ENCODE measurements at regions not wholly inside any gene's neighbourhood (a gene's known extent, or its start where the extent isn't known, plus 50 kb on each side); places are given as distances from the start of the nearest gene placed in this dataset.

- Histone ChIP-seq H3K27ac (no peak overlapping the region), H3K9me3 (replicated peaks in 1 of 3) (no peaks in the 10 kb centered on the region), H3K4me1 (replicated peaks in 1 of 2) (no peaks in the 10 kb centered on the region), H3K27me3 (no peaks in the 10 kb centered on the region), H3K36me3 (replicated peaks in 1 of 2) (no peaks in the 10 kb centered on the region), H3K4me3 (no peak overlapping the region)
- WGBS, 4 donors: 77 to 80% (median 78%) methylated on average over 2 to 14 of the region's 14 CpGs
- DNase-seq: no peak
- intact Hi-C loops (cut with DNase I): no loop called here
- no peak for TF ChIP-seq CTCF (IDR thresholded peaks at IDR 0.05)
- TF ChIP-seq POLR2A (IDR thresholded peaks at IDR 0.05): no peak
These were observed 838.3 kb downstream of the NLGN4X start for GRCh38 chrX:5390376-5390775.

- DNase-seq: peak in 1 of 7 donors; percentile 0
- H3K36me3 ChIP-seq (replicated peaks in 1 of 2): no peaks in the 10 kb centered on the region
- intact Hi-C loops (cut with DNase I): no loop called here
- no peak overlapping the region for H3K4me3 ChIP-seq
- TF ChIP-seq POLR2A (IDR thresholded peaks at IDR 0.05) (no peak), CTCF (IDR thresholded peaks at IDR 0.05) (no peak)
- no peak overlapping the region for H3K27ac ChIP-seq
- H3K27me3 ChIP-seq: no peaks in the 10 kb centered on the region
- no peaks in the 10 kb centered on the region for H3K9me3 ChIP-seq (replicated peaks in 1 of 3)
- H3K4me1 ChIP-seq (replicated peaks in 1 of 2): no peaks in the 10 kb centered on the region
- WGBS, 4 donors: 50 to 72% (median 64%) methylated on average over 6 of the region's 6 CpGs
These were observed 840.6 kb downstream of the NLGN4X start for GRCh38 chrX:5388087-5388486.

GRCh38 chrX:5380426-5380825, 848.2 kb downstream of the NLGN4X start:
- no peak for DNase-seq
- intact Hi-C loops (cut with DNase I): no loop called here
- Histone ChIP-seq H3K36me3 (replicated peaks in 1 of 2) (no peaks in the 10 kb centered on the region), H3K4me3 (no peak overlapping the region), H3K4me1 (replicated peaks in 1 of 2) (no peaks in the 10 kb centered on the region), H3K27me3 (no peaks in the 10 kb centered on the region), H3K27ac (no peak overlapping the region), H3K9me3 (replicated peaks in 1 of 3) (no peaks in the 10 kb centered on the region)
- TF ChIP-seq CTCF (IDR thresholded peaks at IDR 0.05) (no peak), POLR2A (IDR thresholded peaks at IDR 0.05) (no peak)
- WGBS, 4 donors: 50 to 61% (median 58%) methylated on average over 1 to 3 of the region's 3 CpGs

GRCh38 chrX:5341902-5342301, 886.8 kb downstream of the NLGN4X start:
- Histone ChIP-seq H3K27me3 (no peaks in the 10 kb centered on the region), H3K4me3 (no peak overlapping the region), H3K4me1 (replicated peaks in 1 of 2) (no peaks in the 10 kb centered on the region), H3K36me3 (replicated peaks in 1 of 2) (no peaks in the 10 kb centered on the region), H3K9me3 (replicated peaks in 1 of 3) (no peaks in the 10 kb centered on the region), H3K27ac (no peak overlapping the region)
- 77 to 85% (median 79%) methylated on average over 5 of the region's 5 CpGs for WGBS, 4 donors
- intact Hi-C loops (cut with DNase I): no loop called here
- TF ChIP-seq POLR2A (IDR thresholded peaks at IDR 0.05) (no peak), CTCF (IDR thresholded peaks at IDR 0.05) (no peak)
- DNase-seq: no peak
